SH-SY5Y (cell line): ENCODE measurements at regions not wholly inside any gene's neighbourhood (a gene's known extent, or its start where the extent isn't known, plus 50 kb on each side); places are given as distances from the start of the nearest gene placed in this dataset.

Source experiments
- GATA2 ChIP-seq: IDR thresholded peaks from 2 replicates; pipeline ENCODE4 v1.6.1; 2011; ENCODE audit warnings: mild to moderate bottlenecking, low read depth, low read length
- GATA3 ChIP-seq: IDR thresholded peaks from 2 replicates; pipeline ENCODE4 v1.6.1; 2011; ENCODE audit warnings: low read depth, mild to moderate bottlenecking, low read length, moderate library complexity

- no peak for TF ChIP-seq GATA2
- no peak for TF ChIP-seq GATA3
These were observed 568.8 kb upstream of the TENM3 start for GRCh38 chr4:181674315-181674875.
